Skeletal muscle satellite cell (primary cell): ENCODE measurements at regions not wholly inside any gene's neighbourhood (a gene's known extent, or its start where the extent isn't known, plus 50 kb on each side); places are given as distances from the start of the nearest gene placed in this dataset.

Experiments
- H3K27me3 ChIP-seq: 2 replicates; pipeline ENCODE4 v1.7.0; 2013; ENCODE audit warnings: low read length; ENCODE audit not compliant: control insufficient read depth, insufficient read depth
- H3K36me3 ChIP-seq: 2 replicates; pipeline ENCODE4 v1.7.0; 2013; ENCODE audit warnings: mild to moderate bottlenecking, control low read depth, low read length; ENCODE audit not compliant: insufficient read depth
- H3K4me1 ChIP-seq: 2 replicates; pipeline ENCODE4 v1.7.0; 2013; ENCODE audit warnings: low read length; ENCODE audit not compliant: control insufficient read depth, insufficient read depth
- H3K4me2 ChIP-seq: 2 replicates; pipeline ENCODE4 v1.7.0; 2013; ENCODE audit warnings: mild to moderate bottlenecking, low read length
- H3K4me3 ChIP-seq: 2 replicates; pipeline ENCODE4 v1.7.0; 2013; ENCODE audit warnings: low read length
- H3K9ac ChIP-seq: 2 replicates; pipeline ENCODE4 v1.7.0; 2013; ENCODE audit warnings: mild to moderate bottlenecking, low read depth, low read length, moderate library complexity
- H3K9me3 ChIP-seq: replicated peaks from 2 replicates; pipeline ENCODE4 v1.7.0; 2013; ENCODE audit warnings: mild to moderate bottlenecking, control low read depth, low read length

DNA sequence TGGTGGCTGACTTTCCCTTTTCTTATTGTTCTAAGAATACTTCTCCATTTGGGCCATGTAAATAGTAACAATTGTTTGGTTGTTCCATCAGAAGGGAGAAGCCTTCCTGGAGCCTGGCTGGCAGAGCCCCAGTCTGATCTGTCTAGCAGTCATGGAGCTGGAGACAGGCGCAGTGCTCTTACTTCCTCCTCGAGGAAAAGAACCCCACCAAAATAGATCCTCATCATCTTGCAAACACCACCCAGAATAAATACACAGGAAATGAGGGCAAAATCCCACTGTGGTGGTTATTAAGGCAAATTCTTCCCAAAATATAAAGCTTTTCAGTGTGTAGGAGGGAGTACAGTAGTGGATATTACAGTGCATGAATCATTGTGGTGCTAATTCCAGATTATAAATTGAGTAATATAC, 195.1 kb upstream of the SGK1 start:
- Histone ChIP-seq H3K9me3 (no peaks in the 10 kb centered on the region), H3K9ac (no peak overlapping the region), H3K4me2 (no peak overlapping the region), H3K4me3 (no peak overlapping the region), H3K4me1 (peaks cover 31% of the 10 kb centered on the region), H3K36me3 (no peaks in the 10 kb centered on the region), H3K27me3 (no peaks in the 10 kb centered on the region)

DNA sequence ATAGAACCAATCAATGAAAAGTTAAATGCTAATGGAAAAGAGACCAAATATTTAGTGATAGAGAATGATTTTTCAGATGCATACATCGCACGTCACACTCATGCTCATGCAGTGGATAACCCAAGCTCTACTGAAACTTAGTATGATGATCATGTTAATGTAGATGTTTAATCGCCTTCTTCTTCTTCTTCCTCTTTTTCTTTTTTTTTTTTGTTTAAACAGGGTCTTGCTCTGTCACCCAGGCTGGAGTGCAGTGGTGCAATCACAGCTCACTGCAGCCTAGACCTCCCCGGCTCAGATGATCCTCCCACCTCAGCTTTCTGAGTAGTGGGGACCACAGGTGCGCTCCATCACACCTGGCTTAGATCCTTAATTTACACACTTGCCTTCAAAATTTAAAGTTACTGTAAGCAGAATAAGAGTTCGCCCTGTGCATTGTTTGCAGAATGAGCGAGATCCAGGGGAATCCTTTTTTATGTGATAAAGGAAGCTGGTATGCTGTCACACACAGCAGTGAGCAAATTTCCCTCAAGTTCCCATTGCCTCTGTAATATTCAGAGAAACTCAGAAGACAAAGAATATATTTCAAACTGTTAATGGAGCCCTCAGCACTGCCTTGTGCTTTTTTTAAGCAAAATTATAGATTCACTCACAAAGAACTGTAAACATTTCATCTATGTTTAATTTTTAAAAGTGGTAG, 194.2 kb upstream of the SGK1 start:
- Histone ChIP-seq H3K27me3 (no peaks in the 10 kb centered on the region), H3K4me1 (peaks cover 23% of the 10 kb centered on the region), H3K9me3 (no peaks in the 10 kb centered on the region), H3K4me2 (no peak overlapping the region), H3K36me3 (no peaks in the 10 kb centered on the region), H3K9ac (no peak overlapping the region), H3K4me3 (no peak overlapping the region)

DNA sequence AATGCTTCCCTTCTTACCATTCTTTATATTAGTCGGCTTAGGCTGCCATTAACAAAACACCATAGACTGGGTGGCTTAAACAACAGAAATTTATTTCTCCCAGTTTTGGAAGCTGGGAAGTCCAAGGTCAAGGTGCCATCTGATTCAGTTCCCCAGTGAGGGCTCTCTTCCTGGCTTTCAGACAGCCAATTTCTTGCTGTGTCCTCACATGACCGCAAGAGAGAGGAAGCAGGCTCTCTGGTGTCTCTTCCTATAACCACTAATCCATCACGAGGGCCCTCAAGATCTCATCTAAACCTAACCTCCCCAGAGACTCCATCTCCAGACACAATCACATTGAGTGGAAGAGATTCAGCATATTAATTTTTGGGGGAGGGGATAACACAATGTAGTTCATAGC, 193.0 kb upstream of the SGK1 start:
- no peak overlapping the region for H3K4me2 ChIP-seq
- no peaks in the 10 kb centered on the region for H3K36me3 ChIP-seq
- peaks cover 13% of the 10 kb centered on the region for H3K4me1 ChIP-seq
- no peaks in the 10 kb centered on the region for H3K9me3 ChIP-seq
- H3K27me3 ChIP-seq, result no peaks in the 10 kb centered on the region
- no peak overlapping the region for H3K9ac ChIP-seq
- no peak overlapping the region for H3K4me3 ChIP-seq

DNA sequence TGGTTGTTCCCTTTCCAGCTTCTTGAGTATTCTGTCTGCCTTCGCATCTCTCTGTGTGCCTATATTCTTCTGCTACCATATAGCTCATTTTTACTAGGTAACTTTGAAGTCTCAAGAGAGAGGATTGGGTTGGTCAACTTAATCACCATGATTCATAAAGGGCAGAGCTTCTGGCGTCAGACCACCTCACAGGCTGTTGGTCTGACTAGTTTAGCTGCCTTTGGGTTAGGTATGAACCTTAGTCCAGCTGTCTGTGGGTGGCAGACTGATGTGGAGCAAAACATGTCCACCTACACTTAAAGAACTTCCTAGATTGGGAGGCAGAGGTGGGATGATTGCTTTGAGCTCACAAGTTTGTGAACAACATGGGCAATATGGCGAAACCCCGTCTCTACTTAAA, 192.2 kb upstream of the SGK1 start:
- no peak overlapping the region for H3K9ac ChIP-seq
- H3K36me3 ChIP-seq, result no peaks in the 10 kb centered on the region
- no peak overlapping the region for H3K4me2 ChIP-seq
- H3K9me3 ChIP-seq, result no peaks in the 10 kb centered on the region
- H3K4me1 ChIP-seq, result peaks cover 13% of the 10 kb centered on the region
- no peak overlapping the region for H3K4me3 ChIP-seq
- H3K27me3 ChIP-seq, result no peaks in the 10 kb centered on the region

DNA sequence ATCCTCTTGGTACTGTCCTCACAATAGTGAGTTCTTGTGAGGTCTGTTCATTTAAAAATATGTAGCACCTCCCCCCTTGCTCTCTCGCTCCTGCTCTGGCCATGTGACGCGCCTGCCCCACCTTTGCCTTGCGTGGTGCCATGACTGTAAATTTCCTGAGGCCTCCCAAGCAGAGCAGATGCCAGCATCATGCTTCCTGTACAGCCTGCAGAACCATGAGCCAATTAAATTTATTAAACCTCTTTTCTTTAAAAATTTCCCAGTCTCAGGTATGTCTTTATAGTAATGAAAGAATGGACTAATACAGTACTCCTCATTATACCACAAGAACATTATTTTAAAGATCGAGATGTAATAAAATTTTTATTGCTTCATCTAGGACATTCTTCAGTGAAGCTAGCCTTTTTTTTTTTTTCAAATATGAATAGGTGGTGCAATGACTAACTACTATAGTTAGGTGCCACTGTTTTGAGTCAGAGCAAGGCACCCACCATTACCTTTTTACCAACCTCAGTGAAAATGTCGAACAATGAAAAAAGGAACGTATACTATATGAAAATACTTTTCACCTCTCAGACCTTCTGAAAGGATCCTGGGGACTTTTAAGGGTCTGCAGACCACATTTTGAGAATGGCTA, 191.1 kb upstream of the SGK1 start:
- H3K36me3 ChIP-seq, result no peaks in the 10 kb centered on the region
- H3K9ac ChIP-seq, result no peak overlapping the region
- no peak overlapping the region for H3K4me2 ChIP-seq
- H3K4me3 ChIP-seq, result no peak overlapping the region
- no peaks in the 10 kb centered on the region for H3K9me3 ChIP-seq
- no peaks in the 10 kb centered on the region for H3K27me3 ChIP-seq
- peaks cover 13% of the 10 kb centered on the region for H3K4me1 ChIP-seq

DNA sequence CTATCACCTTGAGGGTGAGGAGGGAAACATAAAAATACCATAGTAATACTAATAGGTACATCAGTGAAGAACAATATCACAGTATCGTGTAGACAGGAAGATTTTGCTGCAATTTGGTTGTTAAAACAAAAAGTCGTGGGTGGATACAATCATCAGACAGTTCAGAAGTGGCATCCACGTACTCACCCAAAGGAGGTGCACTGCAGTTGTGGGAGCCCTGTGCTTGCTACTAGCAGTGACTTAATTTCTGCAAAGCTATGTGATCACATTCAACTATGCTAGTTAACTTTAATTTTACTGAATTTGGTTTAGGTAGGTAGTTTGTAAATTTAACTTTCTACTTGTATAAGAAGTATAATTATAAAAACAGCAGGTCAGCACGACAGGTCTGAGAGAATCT, 188.2 kb upstream of the SGK1 start:
- Histone ChIP-seq H3K4me1 (peaks cover 5% of the 10 kb centered on the region), H3K4me2 (no peak overlapping the region), H3K9me3 (no peaks in the 10 kb centered on the region), H3K4me3 (no peak overlapping the region), H3K9ac (no peak overlapping the region), H3K36me3 (no peaks in the 10 kb centered on the region), H3K27me3 (no peaks in the 10 kb centered on the region)

DNA sequence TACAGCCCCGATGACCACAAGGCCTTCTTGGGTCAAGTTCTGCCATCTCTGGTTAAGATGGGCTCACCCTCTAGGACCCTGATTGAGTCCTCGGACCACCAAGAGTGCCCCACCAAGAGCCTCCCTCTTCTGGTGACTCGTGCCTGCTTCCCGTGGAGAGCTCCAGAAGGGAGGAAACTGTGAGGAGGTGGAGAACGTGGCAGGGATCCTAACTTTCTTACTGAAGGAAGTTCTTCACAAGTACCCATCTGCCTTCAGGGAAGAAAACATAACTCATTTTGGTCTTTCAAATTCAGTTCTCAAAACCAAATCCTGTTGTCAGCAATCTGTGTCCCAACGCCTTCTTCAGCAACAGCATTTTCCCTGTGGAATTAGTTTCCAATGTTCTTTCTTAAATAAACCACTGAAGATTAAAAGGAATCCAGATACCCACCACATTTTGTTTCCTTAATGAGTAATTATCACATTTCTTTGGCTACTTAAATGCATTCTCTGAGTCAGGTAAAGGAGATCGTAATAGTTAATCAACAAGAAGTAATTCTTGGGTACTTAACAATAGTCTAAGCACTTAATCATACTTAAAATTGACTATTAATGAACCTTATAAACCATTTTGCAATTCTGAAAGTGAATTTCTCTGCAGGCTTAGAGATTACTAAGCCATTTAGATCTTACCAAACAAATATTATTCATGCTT, 185.8 kb upstream of the SGK1 start:
- Histone ChIP-seq H3K9ac (no peak overlapping the region), H3K27me3 (no peaks in the 10 kb centered on the region), H3K4me3 (no peak overlapping the region), H3K36me3 (no peaks in the 10 kb centered on the region), H3K4me2 (no peak overlapping the region), H3K4me1 (no peaks in the 10 kb centered on the region), H3K9me3 (no peaks in the 10 kb centered on the region)

DNA sequence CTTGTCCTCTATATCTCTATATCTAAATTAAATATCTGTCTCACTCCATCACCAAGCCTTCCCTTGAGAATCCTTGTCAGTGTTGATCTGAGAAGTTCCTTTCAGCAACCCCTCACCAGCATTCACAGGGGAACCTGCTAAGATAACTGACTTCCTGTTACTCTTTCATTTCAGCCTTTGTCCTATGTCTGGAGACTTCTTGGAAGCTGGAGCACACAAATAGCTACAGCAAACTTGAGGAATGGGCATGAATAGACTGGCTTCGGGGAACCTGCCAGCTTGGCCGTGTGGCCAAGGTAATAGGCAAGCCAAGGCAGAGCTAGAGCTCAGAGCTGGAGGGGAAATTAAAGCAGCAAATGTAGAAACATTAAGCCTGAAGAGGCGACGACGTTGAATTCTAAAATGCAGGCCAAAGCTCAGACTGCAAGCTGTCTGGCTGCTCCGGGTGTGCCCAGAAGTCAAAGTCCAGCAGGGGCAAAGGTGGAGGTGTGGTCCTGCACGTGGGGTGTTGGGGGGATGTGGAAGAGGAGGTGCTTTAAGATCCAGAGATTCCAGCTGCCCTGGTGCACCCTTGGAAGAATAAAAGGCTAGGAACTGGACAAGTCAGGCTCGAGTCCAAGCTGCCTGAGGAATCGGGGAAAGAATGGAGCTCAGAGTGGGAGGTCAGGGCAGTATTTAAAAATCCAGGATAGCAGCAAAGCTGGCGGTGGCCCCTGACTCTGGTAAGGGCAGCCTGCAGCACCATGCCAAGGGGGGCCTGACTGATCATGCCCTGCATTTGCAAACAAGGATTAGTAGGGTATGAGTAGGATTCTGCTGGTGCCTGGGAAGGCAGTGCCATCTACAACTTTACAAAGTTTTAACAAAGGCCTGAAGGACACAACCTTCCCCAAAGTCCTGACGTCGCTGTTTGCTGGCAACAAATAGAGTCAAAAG, 185.0 kb upstream of the SGK1 start:
- Histone ChIP-seq H3K9me3 (no peaks in the 10 kb centered on the region), H3K27me3 (no peaks in the 10 kb centered on the region), H3K4me1 (no peaks in the 10 kb centered on the region), H3K4me3 (no peak overlapping the region), H3K36me3 (no peaks in the 10 kb centered on the region), H3K4me2 (no peak overlapping the region), H3K9ac (no peak overlapping the region)

DNA sequence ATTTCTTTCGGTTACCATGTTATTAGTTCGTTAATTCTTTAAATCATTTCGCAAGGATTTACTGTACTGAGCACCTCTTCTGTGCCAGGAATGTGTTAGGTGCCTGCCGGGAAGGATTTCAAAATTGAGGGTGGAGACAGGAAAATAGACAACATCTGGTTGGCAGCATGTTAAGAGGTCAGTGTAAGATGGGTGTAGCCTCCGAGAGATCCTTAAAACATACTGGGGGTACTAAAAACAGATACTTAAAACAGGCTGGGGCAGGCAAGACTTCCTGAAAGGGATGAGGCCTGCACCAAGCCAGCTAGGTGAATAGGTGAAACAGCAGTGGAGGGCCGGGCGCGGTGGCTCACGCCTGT, 178.0 kb upstream of the SGK1 start:
- Histone ChIP-seq H3K4me3 (no peak overlapping the region), H3K27me3 (no peaks in the 10 kb centered on the region), H3K9ac (no peak overlapping the region), H3K36me3 (no peaks in the 10 kb centered on the region), H3K9me3 (no peaks in the 10 kb centered on the region), H3K4me1 (no peaks in the 10 kb centered on the region), H3K4me2 (no peak overlapping the region)

DNA sequence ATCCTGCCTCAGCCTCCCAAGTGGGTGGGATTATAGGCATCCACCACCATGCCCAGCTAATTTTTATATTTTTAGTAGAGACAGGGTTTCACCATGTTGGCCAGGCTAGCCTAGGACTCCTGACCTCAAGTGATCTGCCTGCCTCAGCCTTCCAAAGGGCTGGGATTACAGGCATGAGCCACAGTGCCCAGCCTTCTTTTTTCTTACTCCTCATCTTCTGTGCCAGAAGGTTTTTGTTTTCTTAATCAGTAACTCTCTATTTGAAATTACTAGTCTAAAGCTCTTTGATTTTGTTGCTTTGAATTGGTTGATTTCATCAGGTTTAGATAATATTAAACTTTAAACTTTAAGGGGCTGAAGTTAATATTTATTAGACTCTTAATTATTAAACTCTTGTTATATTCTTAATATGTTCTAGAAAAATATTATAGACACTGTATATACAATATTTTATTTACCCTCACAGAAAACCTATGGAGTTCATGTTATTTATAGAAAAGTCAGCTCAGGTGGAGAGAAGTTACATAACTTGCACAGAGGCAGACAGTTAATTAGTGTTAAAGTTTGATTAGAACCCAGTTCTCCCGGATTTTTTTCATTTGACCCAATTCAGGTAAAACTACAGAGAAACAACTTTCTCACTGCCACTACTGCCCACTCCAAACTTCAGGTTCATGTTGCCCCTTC, 177.4 kb upstream of the SGK1 start:
- Histone ChIP-seq H3K9me3 (no peaks in the 10 kb centered on the region), H3K4me3 (no peak overlapping the region), H3K9ac (no peak overlapping the region), H3K27me3 (no peaks in the 10 kb centered on the region), H3K4me1 (no peaks in the 10 kb centered on the region), H3K4me2 (no peak overlapping the region), H3K36me3 (no peaks in the 10 kb centered on the region)

DNA sequence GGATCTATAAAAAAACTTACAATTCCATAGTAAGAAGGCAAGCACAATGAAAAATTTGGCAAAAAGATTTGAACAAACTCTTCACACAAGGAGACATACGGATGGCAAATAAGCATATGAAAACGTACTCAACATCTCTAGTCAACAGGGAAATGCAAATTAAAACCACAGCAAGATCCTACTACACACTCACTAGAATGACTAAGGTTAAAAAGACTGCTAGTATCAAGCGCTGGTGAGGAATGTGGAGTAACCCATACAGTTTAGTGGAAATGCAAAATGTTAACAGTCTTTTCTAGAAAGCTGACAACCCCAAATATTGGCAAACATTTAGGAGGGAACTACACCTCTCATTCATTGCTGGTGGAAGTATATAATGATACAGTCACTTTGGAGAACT, 175.9 kb upstream of the SGK1 start:
- H3K36me3 ChIP-seq, result no peaks in the 10 kb centered on the region
- H3K4me2 ChIP-seq, result no peak overlapping the region
- no peak overlapping the region for H3K4me3 ChIP-seq
- H3K9ac ChIP-seq, result no peak overlapping the region
- no peaks in the 10 kb centered on the region for H3K27me3 ChIP-seq
- H3K9me3 ChIP-seq, result no peaks in the 10 kb centered on the region
- H3K4me1 ChIP-seq, result no peaks in the 10 kb centered on the region
